T-cell (primary cell): ENCODE measurements at regions not wholly inside any gene's neighbourhood (a gene's known extent, or its start where the extent isn't known, plus 50 kb on each side); places are given as distances from the start of the nearest gene placed in this dataset.

Experiments used
- ATAC-seq, 4 experiments: fragments of 200-7000 bp in 3 of 4; fragments of 150-1000 bp in 1 of 4; cut with Tn5 transposase; replicated peaks in 1 of 4; 1 replicate in 3 of 4; 2 replicates in 1 of 4; pipeline ENCODE4 v1.10.0; 2021; ENCODE audit warnings: moderate library complexity in 3 of 4, mild to moderate bottlenecking in 2 of 4, moderate number of reproducible peaks in 1 of 4
- CTCF ChIA-PET, 2 donors: fragments of 300-600 bp; sonication (Branson Sonifier 250); formaldehyde crosslinking; loops; one replicate each; lab custom pipeline; 2022; ENCODE audit warnings: antibody characterized with exemption in 2 of 2; lab: Charles Lee
- POLR2A ChIA-PET, 2 donors: fragments of 300-600 bp; sonication (Branson Sonifier 250); formaldehyde crosslinking; loops; one replicate each; lab custom pipeline; 2022; ENCODE audit warnings: antibody characterized with exemption in 2 of 2; lab: Charles Lee
- DNase-seq, 35 experiments: peaks; one replicate each; pipeline versions ENCODE4 v3.0.0 to v3.0.0-alpha.2; 2013 to 2023
- H3K27ac ChIP-seq: one replicate; pipeline ENCODE4 v1.5.1; 2013; ENCODE audit warnings: low read length
- H3K27me3 ChIP-seq, 2 experiments: replicated peaks in 1 of 2; 1 replicate in 1 of 2; 2 replicates in 1 of 2; pipeline versions ENCODE4 v1.6.1 to v1.7.0; 2013; ENCODE audit warnings: low read length in 1 of 2, mixed read lengths in 1 of 2; ENCODE audit not compliant: control insufficient read depth in 2 of 2, insufficient read depth in 2 of 2; ENCODE audit errors: extremely low read depth in 1 of 2
- H3K36me3 ChIP-seq, 2 donors: 1 replicate in 1 of 2; 2 replicates in 1 of 2; pipeline versions ENCODE4 v1.6.1 to v1.7.0; 2013; ENCODE audit warnings: low read length in 1 of 2; ENCODE audit not compliant: control insufficient read depth in 2 of 2, insufficient read depth in 1 of 2; ENCODE audit errors: extremely low read depth in 1 of 2
- H3K4me1 ChIP-seq, 2 experiments: 1 replicate in 1 of 2; 2 replicates in 1 of 2; pipeline versions ENCODE4 v1.6.1 to v1.7.0; 2013; ENCODE audit warnings: low read length in 2 of 2, mixed read lengths in 1 of 2; ENCODE audit not compliant: insufficient read depth in 2 of 2, control insufficient read depth in 1 of 2; ENCODE audit errors: extremely low read depth in 1 of 2
- H3K4me3 ChIP-seq, 2 donors: 1 replicate in 1 of 2; 2 replicates in 1 of 2; pipeline versions ENCODE4 v1.5.1 to v1.7.0; 2013; ENCODE audit warnings: mild to moderate bottlenecking in 2 of 2, low read length in 1 of 2, moderate library complexity in 1 of 2; ENCODE audit not compliant: control insufficient read depth in 1 of 2; ENCODE audit errors: extremely low read depth in 1 of 2
- H3K9me3 ChIP-seq: 2 replicates; pipeline ENCODE4 v1.7.0; 2013
- H3K27ac Mint-ChIP-seq, 2 donors: one replicate each; pipeline ENCODE4 v1.8.0; 2020 to 2021; ENCODE audit warnings: mild to moderate bottlenecking in 2 of 2, mixed read lengths in 2 of 2
- H3K27me3 Mint-ChIP-seq, 2 donors: one replicate each; pipeline ENCODE4 v1.8.0; 2021 to 2022; ENCODE audit warnings: mixed read lengths in 2 of 2
- H3K36me3 Mint-ChIP-seq: one replicate; pipeline ENCODE4 v1.8.0; 2021; ENCODE audit warnings: mixed read lengths
- H3K4me1 Mint-ChIP-seq, 3 donors: one replicate each; pipeline ENCODE4 v1.8.0; 2020 to 2022; ENCODE audit warnings: mixed read lengths in 3 of 3, mild to moderate bottlenecking in 1 of 3
- H3K4me3 Mint-ChIP-seq, 3 donors: one replicate each; pipeline ENCODE4 v1.8.0; 2020 to 2022; ENCODE audit warnings: mild to moderate bottlenecking in 3 of 3, mixed read lengths in 3 of 3, moderate library complexity in 3 of 3
- H3K9me3 Mint-ChIP-seq, 3 donors: one replicate each; pipeline ENCODE4 v1.8.0; 2020 to 2022; ENCODE audit warnings: mixed read lengths in 3 of 3
- WGBS: methylation state at CpG from one replicate; pipeline ENCODE4 v1.1.5; 2013; ENCODE audit warnings: missing lambda C conversion rate; ENCODE audit not compliant: insufficient coverage; 5-methylcytosine and 5-hydroxymethylcytosine counted together

GRCh38 chr12:90100579-90100978 lies 391.9 kb upstream of the ATP2B1 start:
- H3K4me3 Mint-ChIP-seq = no peak overlapping the region
- H3K4me1 ChIP-seq = peaks cover 0 to 8% of the 10 kb centered on the region in 2 experiments

GRCh38 chr12:90099288-90099687 lies 390.6 kb upstream of the ATP2B1 start:
- ATAC-seq = no peak
- no peaks in the 10 kb centered on the region for H3K36me3 Mint-ChIP-seq
- Histone ChIP-seq H3K36me3 (no peaks in the 10 kb centered on the region), H3K4me3 (no peak overlapping the region), H3K27ac (no peak overlapping the region), H3K9me3 (no peaks in the 10 kb centered on the region), H3K4me1 (peaks cover 0 to 8% of the 10 kb centered on the region in 2 experiments), H3K27me3 (no peaks in the 10 kb centered on the region)
- ChIA-PET CTCF (no interaction called here), POLR2A (no interaction called here)
- no peak overlapping the region for H3K4me3 Mint-ChIP-seq
- H3K9me3 Mint-ChIP-seq = no peaks in the 10 kb centered on the region
- H3K4me1 Mint-ChIP-seq = peaks cover 5 to 19% (median 17%) of the 10 kb centered on the region in 3 donors
- H3K27me3 Mint-ChIP-seq = no peaks in the 10 kb centered on the region
- H3K27ac Mint-ChIP-seq = no peak overlapping the region
- no CpG with 5 or more reads among the region's 1 CpG for WGBS
- DNase-seq = no peak

More at GRCh38 chr12:90100579-90100978, 391.9 kb upstream of the ATP2B1 start:
- Mint-ChIP-seq H3K27me3 (peaks cover 0 to 5% of the 10 kb centered on the region in 2 donors), H3K27ac (no peak overlapping the region), H3K4me1 (peaks cover 5 to 19% (median 17%) of the 10 kb centered on the region in 3 donors), H3K36me3 (no peaks in the 10 kb centered on the region), H3K9me3 (no peaks in the 10 kb centered on the region)
- H3K9me3 ChIP-seq = no peaks in the 10 kb centered on the region
- no peak for DNase-seq
- CTCF ChIA-PET = interaction anchor here (0.7 to 4.9 kb wide), 4 partner anchors 502 to 637 kb away, joined by 3 to 25 read pairs (median 4); no protein-coding TSS in a partner anchor
- no peak for ATAC-seq
- H3K36me3 ChIP-seq = no peaks in the 10 kb centered on the region
- POLR2A ChIA-PET = no interaction called here
- H3K4me3 ChIP-seq = no peak overlapping the region
- H3K27ac ChIP-seq = no peak overlapping the region
- H3K27me3 ChIP-seq = no peaks in the 10 kb centered on the region

GRCh38 chr12:90098132-90098779 lies 389.6 kb upstream of the ATP2B1 start:
- H3K9me3 Mint-ChIP-seq = no peaks in the 10 kb centered on the region
- H3K4me3 Mint-ChIP-seq = no peak overlapping the region
- CTCF ChIA-PET = no interaction called here
- Histone ChIP-seq H3K27ac (no peak overlapping the region), H3K4me3 (no peak overlapping the region), H3K9me3 (no peaks in the 10 kb centered on the region), H3K27me3 (no peaks in the 10 kb centered on the region), H3K36me3 (no peaks in the 10 kb centered on the region), H3K4me1 (peaks cover 0 to 8% of the 10 kb centered on the region in 2 experiments)
- DNase-seq (no peak), ATAC-seq (no peak)
- no CpG with 5 or more reads among the region's 2 CpGs for WGBS
- H3K36me3 Mint-ChIP-seq = no peaks in the 10 kb centered on the region
- POLR2A ChIA-PET = interaction anchor here (0.5 to 0.9 kb wide), 3 partner anchors 77 to 388 kb away, joined by 4 to 8 read pairs (median 5); no protein-coding TSS in a partner anchor
- peaks cover 3 to 18% (median 16%) of the 10 kb centered on the region in 3 donors for H3K4me1 Mint-ChIP-seq
- no peak overlapping the region for H3K27ac Mint-ChIP-seq
- no peaks in the 10 kb centered on the region for H3K27me3 Mint-ChIP-seq

- WGBS = no CpG with 5 or more reads among the region's 3 CpGs
- no peak overlapping the region for H3K4me3 Mint-ChIP-seq
- no peak for DNase-seq
- no peak overlapping the region for H3K4me3 ChIP-seq
- no peak overlapping the region for H3K27ac ChIP-seq
- no peaks in the 10 kb centered on the region for H3K9me3 Mint-ChIP-seq
- no peak for ATAC-seq
- no peak overlapping the region for H3K27ac Mint-ChIP-seq
- no peaks in the 10 kb centered on the region for H3K36me3 ChIP-seq
- peaks cover 0 to 9% of the 10 kb centered on the region in 2 experiments for H3K4me1 ChIP-seq
- CTCF ChIA-PET = no interaction called here
- H3K9me3 ChIP-seq = no peaks in the 10 kb centered on the region
- H3K36me3 Mint-ChIP-seq = no peaks in the 10 kb centered on the region
- peaks cover 8 to 10% (median 8%) of the 10 kb centered on the region in 3 donors for H3K4me1 Mint-ChIP-seq
- no peaks in the 10 kb centered on the region for H3K27me3 Mint-ChIP-seq
- H3K27me3 ChIP-seq = no peaks in the 10 kb centered on the region
- POLR2A ChIA-PET = no interaction called here
Measured at GRCh38 chr12:90091809-90092208, 383.2 kb upstream of the ATP2B1 start.

DNA sequence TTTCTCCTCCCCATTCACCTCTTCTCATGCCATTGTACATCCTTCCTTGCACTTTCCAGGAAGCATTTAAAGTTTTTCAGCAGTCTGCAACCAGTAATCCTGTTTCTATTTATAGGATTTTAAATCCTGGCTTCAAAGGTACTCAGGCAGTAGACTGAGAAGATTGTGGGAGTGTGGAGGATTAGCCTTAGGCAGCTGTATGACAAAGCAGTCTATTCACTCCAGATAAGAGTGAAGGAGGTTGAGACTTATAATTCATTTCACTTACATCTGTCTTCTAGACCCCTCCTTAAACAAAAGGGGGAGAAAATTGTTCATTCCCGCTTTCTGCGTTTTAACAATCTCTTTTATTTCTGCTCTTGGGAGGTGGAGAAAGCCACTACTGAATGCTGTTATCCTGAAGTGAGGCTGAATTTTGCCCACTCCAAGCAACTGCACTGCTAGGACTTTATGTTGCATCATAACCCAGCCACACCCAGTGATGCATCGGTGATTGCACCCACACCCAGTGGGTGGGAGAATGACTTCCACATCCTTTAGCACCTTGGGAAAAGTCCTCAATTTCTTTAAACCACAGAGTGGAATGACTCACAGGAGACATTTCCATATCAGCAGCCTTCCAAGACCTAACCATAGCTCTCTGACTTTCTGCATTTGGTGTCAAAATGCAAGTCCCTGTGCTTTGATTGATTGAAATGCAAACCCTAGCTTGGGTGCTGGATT lies 382.5 kb upstream of the ATP2B1 start:
- no CpG with 5 or more reads among the region's 3 CpGs for WGBS
- ATAC-seq (no peak), DNase-seq (peak in 1 of 35 experiments; percentile 5)
- Mint-ChIP-seq H3K27ac (no peak overlapping the region), H3K4me1 (peaks cover 8 to 10% (median 8%) of the 10 kb centered on the region in 3 donors), H3K36me3 (no peaks in the 10 kb centered on the region), H3K27me3 (no peaks in the 10 kb centered on the region), H3K9me3 (no peaks in the 10 kb centered on the region), H3K4me3 (no peak overlapping the region)
- H3K4me1 ChIP-seq = peaks cover 0 to 9% of the 10 kb centered on the region in 2 experiments
- H3K27me3 ChIP-seq = no peaks in the 10 kb centered on the region
- H3K36me3 ChIP-seq = no peaks in the 10 kb centered on the region
- H3K4me3 ChIP-seq = no peak overlapping the region
- no peak overlapping the region for H3K27ac ChIP-seq
- ChIA-PET CTCF (no interaction called here), POLR2A (no interaction called here)
- H3K9me3 ChIP-seq = no peaks in the 10 kb centered on the region

GRCh38 chr12:90086281-90086680 lies 377.6 kb upstream of the ATP2B1 start:
- H3K4me3 Mint-ChIP-seq = no peak overlapping the region
- no peaks in the 10 kb centered on the region for H3K27me3 ChIP-seq
- peaks cover 5 to 8% (median 5%) of the 10 kb centered on the region in 3 donors for H3K4me1 Mint-ChIP-seq
- ChIA-PET POLR2A (no interaction called here), CTCF (interaction anchor here (0.5 to 1.7 kb wide), 2 partner anchors 17 to 18 kb away, joined by 4 read pairs; no protein-coding TSS in a partner anchor)
- H3K9me3 Mint-ChIP-seq = no peaks in the 10 kb centered on the region
- DNase-seq (no peak), ATAC-seq (no peak)
- no peaks in the 10 kb centered on the region for H3K36me3 ChIP-seq
- H3K27me3 Mint-ChIP-seq = no peaks in the 10 kb centered on the region
- no CpG with 5 or more reads among the region's 1 CpG for WGBS
- no peak overlapping the region for H3K27ac ChIP-seq
- H3K27ac Mint-ChIP-seq = no peak overlapping the region
- peaks cover 0 to 7% of the 10 kb centered on the region in 2 experiments for H3K4me1 ChIP-seq
- H3K36me3 Mint-ChIP-seq = no peaks in the 10 kb centered on the region
- H3K9me3 ChIP-seq = no peaks in the 10 kb centered on the region
- H3K4me3 ChIP-seq = no peak overlapping the region
